GM21528 (cell line): ENCODE measurements at regions not wholly inside any gene's neighbourhood (a gene's known extent, or its start where the extent isn't known, plus 50 kb on each side); places are given as distances from the start of the nearest gene placed in this dataset.
A peak's percentile ranks its signal among the peaks of the same experiment; 100 is the strongest.

Source experiments
- ATAC-seq: cut with Tn5 transposase; IDR thresholded peaks from one replicate; pipeline ENCODE4 v1.9.1; 2021; ENCODE audit warnings: mild to moderate bottlenecking, moderate library complexity; ENCODE audit not compliant: unreplicated experiment, low FRiP score

DNA sequence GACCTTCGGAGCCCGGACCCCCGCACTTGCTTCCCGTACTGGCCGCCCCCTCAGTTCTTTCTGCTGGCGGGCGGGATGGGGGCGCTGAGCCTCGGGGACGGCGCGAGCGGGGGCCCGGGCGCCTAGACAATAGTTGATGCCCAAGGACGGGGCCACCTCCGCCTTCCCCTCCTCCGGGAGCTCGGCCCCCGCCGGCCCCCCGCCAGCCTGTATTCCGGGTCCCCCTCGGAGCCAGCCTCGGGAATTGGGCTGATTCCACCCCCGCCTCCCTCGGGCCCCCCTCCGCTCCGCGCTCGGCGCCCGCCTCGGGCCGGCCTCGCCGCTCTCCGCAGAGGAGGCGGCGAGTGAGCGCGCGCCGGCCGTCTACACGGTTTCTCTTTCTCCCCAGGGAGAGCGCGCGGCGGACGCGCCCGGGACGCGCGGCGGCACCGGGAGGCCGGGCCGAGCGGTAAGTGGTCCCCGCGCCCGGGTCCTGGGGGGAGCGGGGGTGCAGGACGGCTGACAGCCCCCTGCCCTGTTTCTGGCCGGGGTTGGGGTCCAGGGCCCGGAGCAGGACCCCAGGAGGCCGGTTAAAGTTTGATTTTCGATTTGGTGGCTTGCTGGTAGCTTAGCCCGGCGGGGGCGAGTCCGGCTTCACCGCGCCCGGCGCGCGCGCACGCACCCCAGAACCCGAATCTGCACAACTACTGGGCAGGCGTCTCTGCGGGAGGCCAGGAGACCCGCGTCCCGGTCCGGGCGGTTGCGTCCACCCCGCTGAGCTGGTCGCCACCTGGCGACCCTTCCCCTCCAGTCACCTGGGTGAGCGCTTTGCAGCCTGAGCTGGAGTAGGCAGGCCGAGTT lies 413.7 kb downstream of the PCNX1 start:
- peak; percentile 33 for ATAC-seq

DNA sequence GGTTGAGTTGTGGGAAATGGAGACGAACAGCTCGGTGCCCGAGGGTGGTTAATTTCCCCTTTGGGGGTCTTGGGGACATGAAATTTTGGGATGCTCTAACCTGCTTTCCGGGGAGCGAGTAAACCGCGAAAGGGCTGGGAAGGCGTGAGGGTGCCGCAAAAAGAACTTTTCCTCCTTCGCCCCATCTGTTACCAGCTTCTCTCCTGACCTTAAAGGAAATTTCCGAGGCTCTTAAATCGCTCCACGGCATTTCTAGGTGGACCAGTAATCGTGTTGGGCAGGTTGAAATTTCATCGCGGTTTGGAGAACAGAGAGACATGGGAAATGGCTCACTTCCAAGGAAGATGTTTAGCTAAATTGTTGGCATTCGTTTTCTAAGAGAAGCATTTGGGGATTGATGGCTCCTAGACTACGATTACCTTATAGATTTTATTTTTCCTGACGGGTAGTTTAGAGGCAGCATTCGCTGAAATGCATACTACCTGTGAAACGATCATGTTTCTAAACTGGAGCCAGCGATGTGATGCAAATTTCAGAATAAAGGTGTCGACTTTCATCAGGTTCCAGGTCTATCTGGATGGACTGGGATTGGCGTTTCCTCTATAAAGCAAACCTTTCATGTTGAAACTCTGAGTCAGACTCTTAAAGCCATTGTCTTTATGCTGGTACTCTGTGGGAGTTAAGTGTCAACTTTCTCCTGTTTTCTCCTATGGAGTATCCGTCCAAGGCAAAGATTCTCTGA lies 414.5 kb downstream of the PCNX1 start:
- no peak for ATAC-seq

DNA sequence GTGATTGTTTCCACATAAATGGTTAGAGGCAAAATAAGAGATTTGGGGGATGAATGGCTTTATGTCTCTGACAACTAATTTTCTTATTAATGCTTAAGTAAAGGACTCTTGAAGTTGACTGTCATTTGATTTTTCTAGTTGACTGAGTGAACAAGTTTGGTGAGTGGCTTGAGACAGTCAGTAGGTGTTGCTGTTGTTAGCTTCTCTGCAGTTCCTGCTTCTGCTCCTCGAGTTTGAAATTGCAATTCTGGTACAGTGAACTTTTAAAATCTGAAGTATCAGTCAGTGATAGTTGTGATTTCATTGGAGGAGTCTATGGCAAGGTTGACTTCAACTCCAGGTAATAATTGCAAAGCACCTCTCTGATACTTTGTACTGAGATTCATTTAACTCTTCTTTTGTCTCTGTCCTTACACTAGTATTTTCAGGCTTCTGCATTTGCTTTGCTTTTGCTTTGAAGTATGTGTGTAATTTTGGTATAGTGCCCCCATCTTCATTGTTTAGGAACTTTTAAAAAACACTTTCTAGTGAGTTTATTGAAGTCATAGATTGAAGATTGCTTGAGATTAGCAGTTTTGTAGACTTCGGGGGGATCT lies 415.5 kb downstream of the PCNX1 start:
- no peak for ATAC-seq

DNA sequence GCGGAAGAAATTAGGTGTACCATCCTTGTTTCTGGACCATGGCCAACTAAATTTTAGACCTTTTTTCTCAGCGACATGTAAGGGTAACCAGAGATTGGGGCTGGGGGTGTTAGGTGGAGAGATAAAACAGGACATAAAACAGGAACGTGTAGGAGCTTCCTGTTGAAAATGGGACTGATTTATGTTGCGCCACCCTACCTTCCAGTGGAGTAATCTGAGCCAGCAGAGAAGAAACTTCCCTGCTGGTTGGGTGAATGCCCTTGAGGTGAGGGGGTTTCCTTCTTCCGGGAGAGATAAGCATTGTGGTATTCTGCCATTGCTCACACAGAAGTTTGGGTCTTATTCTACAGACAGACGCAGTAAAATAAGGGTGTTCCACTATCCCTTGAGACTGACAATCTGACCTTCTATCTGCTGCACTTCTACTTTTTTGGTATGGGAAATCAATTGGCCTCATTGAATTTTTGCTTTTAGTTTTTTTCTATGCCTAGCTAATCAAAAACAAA lies 417.6 kb downstream of the PCNX1 start:
- no peak for ATAC-seq

DNA sequence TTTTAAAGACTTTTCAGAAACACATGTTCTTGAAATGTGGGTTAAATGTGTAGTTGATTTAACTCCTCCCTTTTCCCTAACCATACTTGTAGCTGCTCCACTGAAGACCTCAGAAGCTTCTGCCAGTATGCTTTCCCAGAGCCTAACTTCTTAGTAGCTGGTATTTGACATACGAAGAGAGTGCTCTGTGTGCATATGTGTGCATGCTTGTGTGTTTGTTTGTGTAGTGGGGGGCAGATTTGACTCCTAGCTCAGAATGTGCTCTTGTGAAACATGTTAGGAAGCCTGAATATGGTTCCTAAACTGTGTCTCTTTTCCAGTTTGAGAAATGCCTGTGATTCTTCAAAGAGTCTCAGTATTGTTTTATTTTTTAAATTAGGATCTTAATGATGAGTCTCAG lies 420.4 kb downstream of the PCNX1 start:
- ATAC-seq: no peak

DNA sequence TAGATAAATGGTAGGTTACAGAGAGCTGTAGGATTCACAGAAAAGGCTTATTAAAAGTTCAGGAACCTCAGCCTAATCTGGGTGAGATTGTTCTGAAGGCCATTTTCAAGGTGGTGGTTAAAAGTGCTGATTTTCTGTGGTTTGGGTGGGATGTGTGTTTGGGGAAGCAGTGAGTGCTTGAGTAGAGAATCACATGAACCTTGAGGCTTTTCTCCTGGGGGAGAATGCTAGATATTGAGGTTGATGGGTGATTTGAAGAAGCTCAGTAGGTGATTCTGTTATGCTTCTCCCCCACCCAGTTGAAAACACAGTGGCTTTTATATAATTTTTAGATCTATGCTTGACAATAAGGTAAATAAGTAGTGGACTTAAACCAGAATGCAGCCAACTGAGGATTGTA lies 420.9 kb downstream of the PCNX1 start:
- ATAC-seq: no peak

DNA sequence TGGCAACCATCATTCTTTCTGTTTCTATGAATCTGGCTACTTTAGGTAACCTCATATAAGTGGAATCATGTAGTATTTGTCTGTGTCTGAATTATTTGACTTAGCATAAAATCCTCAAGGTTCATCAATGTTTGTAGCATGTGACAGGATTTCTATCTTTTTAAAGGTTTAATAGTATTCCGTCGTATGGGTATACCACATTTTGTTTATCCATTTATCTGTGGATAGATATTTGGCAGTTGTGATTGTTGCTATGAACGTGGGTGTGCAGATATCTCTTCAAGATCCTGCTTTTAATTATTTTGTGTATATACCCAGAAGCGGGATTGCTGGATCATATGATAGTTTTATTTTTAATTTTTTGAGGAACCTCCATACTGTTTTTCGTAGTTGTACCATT lies 421.7 kb downstream of the PCNX1 start:
- ATAC-seq: no peak

DNA sequence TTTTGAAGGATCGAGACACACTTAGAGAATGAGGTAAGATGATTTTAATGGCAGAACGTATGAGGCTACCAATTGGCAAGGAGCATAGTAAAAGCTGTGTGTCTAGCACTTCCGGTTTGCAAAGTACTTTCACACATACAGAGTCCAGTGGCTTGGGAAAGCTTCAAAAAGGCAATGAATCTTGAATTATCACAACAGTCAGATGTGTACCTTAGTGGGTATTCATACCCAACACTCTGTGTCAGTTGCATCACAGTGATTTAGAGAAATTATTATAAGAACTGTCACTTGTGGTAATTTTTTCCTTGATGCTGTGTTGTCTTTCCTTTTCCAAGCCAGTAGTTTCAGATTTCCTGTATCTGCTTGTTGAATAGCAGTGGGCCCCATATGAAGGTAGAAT lies 424.1 kb downstream of the PCNX1 start:
- no peak for ATAC-seq

DNA sequence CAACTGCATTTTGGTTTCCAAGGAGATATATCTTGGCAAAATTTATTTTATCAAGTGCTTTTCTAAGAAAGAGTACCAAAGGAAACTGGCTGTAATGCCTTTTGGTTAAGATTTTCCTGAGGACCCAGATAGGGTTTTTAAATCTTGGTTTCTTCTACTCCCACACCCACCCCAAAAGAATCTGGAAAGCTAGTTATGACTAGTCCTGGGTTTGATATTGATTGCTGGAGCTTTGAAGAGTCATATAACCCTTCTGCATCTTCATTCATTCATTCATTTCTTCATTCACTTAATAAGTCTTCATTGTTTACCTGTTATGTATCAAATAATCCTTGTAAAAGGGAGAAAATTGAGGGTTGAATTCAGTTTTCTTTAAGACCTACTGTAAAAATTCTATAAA lies 425.2 kb downstream of the PCNX1 start:
- ATAC-seq: no peak

DNA sequence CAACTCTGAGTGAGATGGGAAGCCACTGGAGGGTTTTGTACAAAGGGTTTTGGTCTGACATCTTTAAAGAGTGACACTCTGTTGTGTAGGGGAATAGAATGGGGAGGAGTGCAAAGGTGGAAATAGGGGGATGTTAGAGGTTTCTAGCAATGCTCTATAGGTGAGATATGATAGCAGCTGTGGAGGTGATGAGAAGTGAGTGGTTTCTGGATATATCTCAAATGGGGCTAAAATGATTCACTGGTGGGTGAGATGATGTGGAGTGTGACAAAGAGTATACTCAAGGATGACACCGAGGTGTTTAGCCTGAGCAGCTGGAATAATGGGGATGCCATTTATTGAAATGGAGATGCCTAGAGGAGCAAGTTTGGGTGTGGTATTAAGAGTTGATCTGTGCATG lies 426.4 kb downstream of the PCNX1 start:
- ATAC-seq: no peak

DNA sequence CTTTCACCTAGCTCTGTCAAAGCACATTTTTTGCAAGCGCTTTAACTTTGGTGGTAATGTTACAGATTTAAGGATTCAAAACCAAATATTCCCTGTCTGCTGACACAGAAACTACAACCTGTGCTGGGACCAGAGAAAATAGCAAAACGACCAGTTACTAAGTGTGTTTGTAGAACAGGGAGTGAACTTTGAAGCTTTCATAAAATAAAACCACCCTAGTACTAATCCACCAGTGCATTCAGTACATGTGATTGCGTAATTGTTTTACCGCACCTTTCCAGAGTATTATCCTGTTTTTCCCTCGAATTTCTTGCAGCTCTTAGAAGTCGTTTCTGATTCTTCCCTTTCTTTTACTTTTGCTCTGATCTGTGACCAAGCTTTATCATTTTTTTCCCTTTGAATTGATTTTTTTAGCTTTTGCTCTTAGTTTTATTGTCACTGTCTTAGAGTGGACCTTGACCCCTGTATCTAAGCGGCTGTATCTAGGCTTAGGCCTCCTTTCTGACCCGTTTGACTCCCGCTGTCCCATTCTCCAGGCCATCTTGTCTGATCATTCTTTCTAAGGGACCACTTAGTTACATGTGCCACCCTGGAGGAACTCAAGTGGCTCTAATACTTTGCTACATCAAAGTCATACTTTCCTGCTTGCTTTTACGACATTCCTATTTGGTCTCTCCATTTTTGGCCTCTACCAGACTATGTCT lies 429.4 kb downstream of the PCNX1 start:
- ATAC-seq: no peak

DNA sequence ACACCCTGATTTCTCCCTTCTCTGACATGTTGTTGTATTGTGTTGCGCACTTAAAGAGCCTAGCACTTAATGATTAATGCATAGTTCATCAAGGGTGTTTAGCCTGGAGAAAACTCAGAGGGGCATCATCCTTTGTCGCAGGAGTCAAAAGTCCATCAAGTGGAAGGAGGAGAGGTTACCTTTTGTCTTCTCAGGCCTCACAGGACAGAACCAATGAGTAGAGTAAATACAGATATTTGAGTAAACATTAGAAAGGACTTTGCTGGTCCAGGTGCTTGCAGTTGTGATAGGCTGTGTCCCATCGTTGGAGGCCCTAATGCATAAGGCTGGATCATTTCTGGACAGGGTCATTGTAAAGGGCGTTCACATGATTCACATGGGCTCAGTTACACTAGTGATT lies 430.9 kb downstream of the PCNX1 start:
- ATAC-seq: no peak

DNA sequence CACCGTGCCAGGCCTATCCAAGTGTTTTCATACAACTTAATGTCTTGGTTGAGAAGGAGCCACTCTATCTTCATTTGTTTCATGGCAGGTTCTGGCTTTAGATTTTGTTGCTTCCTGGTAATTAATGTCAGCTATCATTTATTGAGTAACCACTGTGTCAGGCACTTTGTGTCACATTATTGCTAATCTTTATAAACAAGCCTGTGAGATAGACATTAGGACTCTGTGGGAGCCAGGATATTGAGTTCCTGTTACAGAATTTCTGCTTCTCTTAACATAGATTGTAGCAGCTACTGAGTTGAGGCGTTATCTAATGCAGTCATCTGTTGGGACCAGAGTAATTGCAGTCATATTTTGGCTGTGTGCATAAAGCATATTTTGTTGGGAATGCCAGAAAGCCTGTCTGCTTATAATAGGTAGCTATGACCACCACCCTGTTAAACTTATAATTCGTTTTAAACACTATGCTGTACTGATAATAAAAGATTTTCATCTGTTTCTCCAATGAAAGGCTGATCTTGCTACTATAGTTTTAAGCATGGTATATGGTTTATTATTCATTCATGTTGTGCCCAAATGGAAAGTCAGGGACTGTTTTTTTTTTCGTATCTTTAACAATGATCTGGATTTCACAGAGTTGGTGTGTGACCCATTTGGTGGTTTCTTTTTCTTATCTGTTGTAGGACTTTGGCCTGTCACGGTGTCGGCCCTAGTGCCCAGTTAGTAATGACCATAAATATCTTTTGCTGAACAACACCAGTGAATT lies 432.6 kb downstream of the PCNX1 start:
- no peak for ATAC-seq

DNA sequence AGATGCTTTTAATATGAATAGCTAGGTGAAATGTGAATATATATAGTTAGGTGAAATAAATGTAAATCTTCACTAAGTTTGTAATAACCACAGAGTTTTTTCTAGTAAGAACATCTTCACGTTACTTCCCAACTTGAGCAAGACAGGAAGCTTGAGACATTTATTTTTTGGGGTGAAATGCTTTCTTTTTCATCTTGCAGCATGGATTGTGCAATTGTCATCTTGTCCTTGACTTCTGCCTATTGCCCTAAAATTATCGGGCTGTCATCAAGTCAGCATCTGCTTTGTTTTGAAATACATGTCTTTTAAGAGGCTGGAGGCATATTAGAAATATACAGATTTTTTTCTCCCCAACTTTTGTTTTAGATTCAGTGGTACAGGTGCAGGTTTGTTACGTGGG lies 433.9 kb downstream of the PCNX1 start:
- ATAC-seq: no peak

DNA sequence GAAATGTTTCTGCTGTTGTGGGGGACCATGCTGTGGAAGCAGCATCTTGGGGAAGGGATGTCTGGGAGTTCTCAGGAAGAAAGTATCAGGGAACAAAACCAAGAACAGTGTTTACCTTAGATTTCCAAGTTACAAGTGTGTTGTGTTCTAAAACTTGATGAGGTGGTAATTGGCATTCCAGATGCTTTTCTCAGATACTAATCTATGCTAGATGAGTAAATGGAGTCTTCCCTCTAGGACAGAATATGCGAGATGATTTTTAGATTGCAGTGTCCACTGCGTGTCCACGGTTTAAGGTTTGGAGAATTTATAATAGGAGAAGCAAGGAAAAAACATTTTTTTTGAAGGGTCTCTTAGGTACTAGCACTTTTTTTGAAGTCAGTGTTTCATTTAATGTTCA lies 436.5 kb downstream of the PCNX1 start:
- no peak for ATAC-seq

DNA sequence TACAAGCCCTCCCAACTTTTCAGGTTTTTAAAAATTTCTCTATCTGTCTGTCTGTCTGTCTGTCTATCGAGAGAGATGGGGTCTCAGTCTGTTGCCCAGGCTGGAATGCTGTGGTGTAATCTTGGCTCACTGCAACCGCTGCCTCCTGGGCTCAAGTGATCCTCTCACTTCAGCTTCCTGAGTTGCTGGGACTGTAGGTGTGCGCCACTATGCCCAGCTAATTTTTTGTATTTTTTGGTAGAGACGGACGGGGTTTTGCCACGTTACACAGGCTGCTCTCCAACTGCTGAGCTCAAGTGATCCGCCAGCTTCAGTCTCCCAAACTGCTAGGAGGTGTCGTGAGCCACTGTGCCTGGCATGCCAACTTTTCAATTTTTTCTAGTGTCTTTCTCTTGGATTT lies 437.2 kb downstream of the PCNX1 start:
- no peak for ATAC-seq

DNA sequence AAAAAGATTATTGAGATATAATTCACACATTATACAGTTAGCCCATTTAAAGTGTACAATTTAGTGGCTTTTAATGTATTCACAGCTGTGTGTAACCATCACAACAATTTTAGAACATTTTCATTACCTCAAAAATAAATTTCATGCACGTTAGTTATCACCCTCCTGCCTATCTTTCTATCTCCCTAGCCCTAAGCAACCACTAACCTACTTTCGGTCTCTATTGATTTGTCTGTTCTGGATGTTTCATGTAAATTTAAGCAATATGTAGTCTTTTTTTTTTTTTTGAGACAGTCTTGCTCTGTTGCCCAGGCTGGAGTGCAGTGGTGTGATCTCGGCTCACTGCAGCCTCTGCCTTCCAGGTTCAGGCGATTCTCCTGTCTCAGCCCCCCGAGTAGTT lies 439.4 kb downstream of the PCNX1 start:
- ATAC-seq: peak; percentile 62

DNA sequence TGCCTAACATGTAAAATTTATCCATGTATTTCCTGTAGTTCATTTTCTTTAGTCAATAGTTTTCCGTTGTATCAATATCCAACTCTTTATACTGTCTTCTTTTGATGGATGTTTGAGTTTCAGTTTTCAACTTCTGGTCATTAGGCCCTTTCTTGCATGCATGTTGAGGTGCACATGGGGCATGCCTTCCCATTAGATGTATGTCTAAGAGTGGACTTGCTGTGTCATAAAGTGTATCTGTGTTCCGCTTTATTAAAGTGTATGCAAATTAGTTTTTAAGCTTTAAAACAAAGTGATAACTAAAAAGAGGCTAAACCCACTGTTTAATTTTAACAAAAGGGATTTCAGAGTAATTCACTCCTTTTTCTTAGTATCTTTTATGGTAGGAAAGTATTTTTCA lies 441.1 kb downstream of the PCNX1 start:
- ATAC-seq: no peak

DNA sequence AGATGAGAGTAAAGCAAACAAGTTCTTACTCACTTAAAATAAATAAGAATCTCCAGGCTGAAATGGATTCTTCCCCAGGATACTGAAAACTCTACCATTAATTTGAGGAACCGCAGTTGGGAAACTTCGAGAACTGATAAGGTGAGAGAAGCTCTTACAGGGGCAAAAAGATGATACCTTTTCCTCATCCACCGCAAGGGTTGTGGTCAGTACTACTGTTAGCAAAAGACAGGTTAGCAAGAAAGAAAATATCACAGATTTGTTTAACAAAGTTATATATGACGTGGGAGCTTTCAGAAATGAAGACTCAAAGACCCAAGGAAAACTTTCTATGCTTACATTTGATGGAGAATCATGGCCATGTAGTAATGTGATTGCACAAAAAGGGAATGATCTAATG lies 441.6 kb downstream of the PCNX1 start:
- ATAC-seq: no peak

DNA sequence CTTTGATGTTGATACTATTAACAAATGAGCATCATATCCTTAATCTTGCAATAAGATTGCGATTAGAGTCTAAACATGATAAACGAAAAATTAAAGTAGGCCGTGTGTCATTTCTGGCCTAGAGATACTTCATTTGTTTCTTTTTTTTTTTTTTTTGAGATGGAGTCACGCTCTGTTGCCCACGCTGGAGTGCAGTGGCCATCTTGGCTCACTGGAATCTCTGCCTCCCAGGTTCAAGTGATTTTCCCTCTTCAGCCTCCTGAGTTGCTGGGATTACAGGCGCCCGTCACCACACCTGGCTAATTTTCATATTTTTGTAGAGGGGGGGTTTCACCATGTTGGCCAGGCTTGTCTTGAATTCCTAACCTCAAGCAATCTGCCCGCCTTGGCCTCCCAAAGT lies 446.9 kb downstream of the PCNX1 start:
- no peak for ATAC-seq
